Gastroesophageal sphincter (tissue), 4 donors: ENCODE measurements at regions not wholly inside any gene's neighbourhood (a gene's known extent, or its start where the extent isn't known, plus 50 kb on each side); places are given as distances from the start of the nearest gene placed in this dataset.
"Not testable (repeated sequence)": the region's sequence is repeated elsewhere in the genome, so short reads cannot be mapped to it uniquely, and the experiment has no call there.

Source experiments
- ATAC-seq: fragments of 150-250 bp; one replicate; pipeline ENCODE4 v1.9.1; 2016; ENCODE audit warnings: mild to moderate bottlenecking, moderate library complexity
- H3K27ac ChIP-seq, 4 donors: fragments of 200-600 bp; sonication (generic) in 3 of 4; 1 replicate in 3 of 4; 2 replicates in 1 of 4; pipeline ENCODE4 v1.5.1; 2016 to 2019
- H3K27me3 ChIP-seq: fragments of 200-600 bp; sonication (generic); one replicate; pipeline ENCODE4 v1.5.1; 2019
- H3K36me3 ChIP-seq, 2 donors: fragments of 200-600 bp; sonication (generic); one replicate each; pipeline ENCODE4 v1.5.1; 2019; ENCODE audit warnings: control low read depth in 1 of 2
- H3K4me1 ChIP-seq, 3 donors: fragments of 200-600 bp; sonication (generic); 1 replicate in 2 of 3; 2 replicates in 1 of 3; pipeline ENCODE4 v1.5.1; 2016 to 2019; ENCODE audit warnings: control low read depth in 2 of 3
- H3K4me3 ChIP-seq, 2 donors: fragments of 200-600 bp; sonication (generic); one replicate each; pipeline ENCODE4 v1.5.1; 2019; ENCODE audit warnings: mild to moderate bottlenecking in 1 of 2, moderate library complexity in 1 of 2
- H3K9me3 ChIP-seq, 3 donors: fragments of 200-600 bp; sonication (generic); one replicate each; pipeline ENCODE4 v1.5.1; 2017 to 2019; ENCODE audit warnings: control low read depth in 2 of 3
- CTCF ChIP-seq, 4 experiments: fragments of 200-600 bp in 2 of 4; fragments of 450-650 bp in 2 of 4; sonication (generic) in 1 of 4; IDR thresholded peaks; one replicate each; pipeline ENCODE4 v1.5.1; 2017 to 2019; ENCODE audit warnings: antibody characterized with exemption in 4 of 4, mild to moderate bottlenecking in 2 of 4, moderate library complexity in 2 of 4
- EP300 ChIP-seq: sonication (generic); formaldehyde crosslinking; IDR thresholded peaks from one replicate; pipeline ENCODE4 v1.6.1; 2017; ENCODE audit warnings: antibody characterized with exemption, mild to moderate bottlenecking
- POLR2A ChIP-seq, 2 donors: fragments of 450-650 bp; IDR thresholded peaks; one replicate each; pipeline ENCODE4 v1.6.1; 2017; ENCODE audit warnings: antibody characterized with exemption in 2 of 2, mild to moderate bottlenecking in 2 of 2, moderate library complexity in 1 of 2
- POLR2AphosphoS5 ChIP-seq: sonication (generic); formaldehyde crosslinking; IDR thresholded peaks from one replicate; pipeline ENCODE4 v1.6.1; 2017; ENCODE audit warnings: antibody characterized with exemption
- WGBS, 2 donors: methylation state at CpG; one replicate each; pipeline ENCODE4 v1.1.5; 2018; ENCODE audit warnings: low coverage in 1 of 2; 5-methylcytosine and 5-hydroxymethylcytosine counted together

GRCh38 chr9:32142074-32142473 is 242.4 kb upstream of the ACO1 start:
- H3K27me3 ChIP-seq, result no peaks in the 10 kb centered on the region
- no peak overlapping the region for H3K27ac ChIP-seq
- H3K9me3 ChIP-seq, result no peaks in the 10 kb centered on the region
- no peak for TF ChIP-seq EP300
- H3K4me3 ChIP-seq, result no peak overlapping the region
- no peaks in the 10 kb centered on the region for H3K36me3 ChIP-seq
- H3K4me1 ChIP-seq, result no peaks in the 10 kb centered on the region
- WGBS, 2 donors, result 13% methylated on average over 1 of the region's 1 CpG; no CpG with 5 or more reads in 1 of the 2 donors
- ATAC-seq, result no peak

- not testable (repeated sequence) for H3K27ac ChIP-seq, H3K9me3 ChIP-seq, H3K4me1 ChIP-seq, H3K27me3 ChIP-seq, H3K36me3 ChIP-seq, ATAC-seq, H3K4me3 ChIP-seq
- WGBS, 2 donors, result 86 to 87% methylated on average over 5 to 7 of the region's 11 CpGs
Measured at GRCh38 chr9:32148553-32148952, 235.9 kb upstream of the ACO1 start.

DNA sequence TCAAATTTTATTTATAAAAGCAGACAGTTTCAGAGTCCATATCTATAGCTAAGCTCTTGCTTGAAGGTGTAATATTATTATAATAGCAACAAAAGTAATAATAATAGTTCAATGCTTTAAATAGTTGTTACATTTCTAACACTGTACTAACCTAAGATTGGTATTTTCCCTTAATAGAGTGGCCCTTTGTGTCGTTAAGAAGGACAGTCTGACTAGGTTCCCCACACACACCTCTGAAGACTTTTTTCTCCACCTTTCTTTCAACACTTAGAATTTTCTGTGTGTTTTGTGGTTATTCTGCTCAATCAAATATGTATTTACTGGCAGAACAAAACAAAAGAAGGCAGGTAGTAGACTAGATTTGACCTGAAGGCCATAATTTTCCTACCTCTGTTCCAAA is 223.2 kb upstream of the ACO1 start:
- WGBS, 2 donors, result 50 to 67% methylated on average over 1 of the region's 1 CpG
- ATAC-seq, result no peak
- Histone ChIP-seq H3K4me1 (no peaks in the 10 kb centered on the region), H3K4me3 (no peak overlapping the region), H3K27me3 (no peaks in the 10 kb centered on the region), H3K36me3 (no peaks in the 10 kb centered on the region), H3K9me3 (no peaks in the 10 kb centered on the region), H3K27ac (no peak overlapping the region)
- TF ChIP-seq POLR2AphosphoS5 (no peak), POLR2A (IDR thresholded peaks at IDR 0.05) (no peak), EP300 (no peak), CTCF (IDR thresholded peaks at IDR 0.05) (no peak)

DNA sequence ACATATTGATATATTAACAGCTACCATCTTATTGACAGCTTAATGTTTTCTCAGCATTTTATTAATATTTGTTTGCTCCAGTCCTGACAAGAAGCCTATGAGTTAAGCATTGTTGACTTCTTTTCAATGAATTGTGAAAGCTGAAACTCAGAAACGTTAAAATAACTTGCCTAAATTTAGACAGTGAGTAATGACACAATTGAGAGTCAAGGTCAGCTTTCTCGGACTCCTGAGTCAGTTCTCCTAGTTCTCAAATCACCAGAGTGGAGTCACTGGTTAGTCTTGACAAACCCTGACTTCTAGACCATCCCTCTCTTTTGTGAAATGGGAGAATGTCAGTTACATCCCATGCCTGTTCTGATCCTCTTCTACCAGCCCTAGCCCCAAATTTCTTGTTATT is 222.7 kb upstream of the ACO1 start:
- no peaks in the 10 kb centered on the region for H3K9me3 ChIP-seq
- ATAC-seq, result no peak
- H3K27me3 ChIP-seq, result no peaks in the 10 kb centered on the region
- H3K36me3 ChIP-seq, result no peaks in the 10 kb centered on the region
- H3K4me1 ChIP-seq, result no peaks in the 10 kb centered on the region
- WGBS, 2 donors, result 27 to 60% methylated on average over 2 of the region's 2 CpGs
- no peak overlapping the region for H3K4me3 ChIP-seq
- no peak for TF ChIP-seq EP300
- no peak overlapping the region for H3K27ac ChIP-seq

GRCh38 chr9:32166316-32166715 is 218.1 kb upstream of the ACO1 start:
- not testable (repeated sequence) for H3K36me3 ChIP-seq, H3K27ac ChIP-seq, H3K4me3 ChIP-seq, H3K27me3 ChIP-seq, ATAC-seq, H3K9me3 ChIP-seq, H3K4me1 ChIP-seq
- WGBS, 2 donors, result 93 to 94% methylated on average over 8 of the region's 8 CpGs

DNA sequence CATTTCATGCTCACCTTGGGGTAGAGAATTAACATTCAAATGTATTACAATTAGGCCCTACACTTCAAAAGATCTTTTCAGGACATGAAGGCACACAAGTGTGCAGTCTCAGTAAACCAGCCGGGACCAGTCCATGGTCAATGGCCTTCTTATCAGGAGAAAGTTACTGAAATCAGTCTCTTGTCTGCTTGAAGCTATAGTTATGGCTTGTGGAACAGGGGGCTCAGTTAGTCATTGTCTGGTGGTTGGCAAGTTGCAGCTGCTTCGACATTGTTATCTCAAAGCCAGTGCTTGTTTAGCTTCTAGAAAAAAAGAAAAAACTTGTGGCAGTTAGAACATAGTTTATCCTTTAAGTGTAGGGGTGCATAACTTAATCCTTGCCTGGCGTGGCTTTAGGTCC is 213.1 kb upstream of the ACO1 start:
- H3K27ac ChIP-seq, result no peak overlapping the region
- no peak for TF ChIP-seq POLR2A (IDR thresholded peaks at IDR 0.05)
- no peak for TF ChIP-seq POLR2AphosphoS5
- TF ChIP-seq CTCF (IDR thresholded peaks at IDR 0.05), result no peak
- no peak for TF ChIP-seq EP300
- no peaks in the 10 kb centered on the region for H3K27me3 ChIP-seq
- ATAC-seq, result no peak
- H3K9me3 ChIP-seq, result no peaks in the 10 kb centered on the region
- WGBS, 2 donors, result 35 to 39% methylated on average over 3 of the region's 3 CpGs
- no peaks in the 10 kb centered on the region for H3K36me3 ChIP-seq
- H3K4me3 ChIP-seq, result no peak overlapping the region
- H3K4me1 ChIP-seq, result no peaks in the 10 kb centered on the region

- Histone ChIP-seq H3K27me3 (no peaks in the 10 kb centered on the region), H3K9me3 (no peaks in the 10 kb centered on the region), H3K4me3 (no peak overlapping the region), H3K36me3 (no peaks in the 10 kb centered on the region), H3K4me1 (no peaks in the 10 kb centered on the region), H3K27ac (no peak overlapping the region)
- no peak for TF ChIP-seq POLR2AphosphoS5
- TF ChIP-seq POLR2A (IDR thresholded peaks at IDR 0.05), result no peak
- TF ChIP-seq CTCF (IDR thresholded peaks at IDR 0.05), result no peak
- TF ChIP-seq EP300, result no peak
- no peak for ATAC-seq
Measured at GRCh38 chr9:32172256-32172655, 212.2 kb upstream of the ACO1 start.
